ENCODE measurements at regions not wholly inside any gene's neighbourhood (a gene's known extent, or its start where the extent isn't known, plus 50 kb on each side); places are given as distances from the start of the nearest gene placed in this dataset.
A peak's percentile ranks its signal among the peaks of the same experiment; 100 is the strongest.

GRCh38 chr4:140240237-140240636 is 86.3 kb upstream of the MAML3 start:
- ATAC-seq (ENCODE audit: insufficient read depth, low FRiP score): no peak
- no peak overlapping the region for H3K27ac ChIP-seq (ENCODE audit: low read depth in 1 of 2, low read length in 1 of 2)
- TF ChIP-seq, protein P1, sequence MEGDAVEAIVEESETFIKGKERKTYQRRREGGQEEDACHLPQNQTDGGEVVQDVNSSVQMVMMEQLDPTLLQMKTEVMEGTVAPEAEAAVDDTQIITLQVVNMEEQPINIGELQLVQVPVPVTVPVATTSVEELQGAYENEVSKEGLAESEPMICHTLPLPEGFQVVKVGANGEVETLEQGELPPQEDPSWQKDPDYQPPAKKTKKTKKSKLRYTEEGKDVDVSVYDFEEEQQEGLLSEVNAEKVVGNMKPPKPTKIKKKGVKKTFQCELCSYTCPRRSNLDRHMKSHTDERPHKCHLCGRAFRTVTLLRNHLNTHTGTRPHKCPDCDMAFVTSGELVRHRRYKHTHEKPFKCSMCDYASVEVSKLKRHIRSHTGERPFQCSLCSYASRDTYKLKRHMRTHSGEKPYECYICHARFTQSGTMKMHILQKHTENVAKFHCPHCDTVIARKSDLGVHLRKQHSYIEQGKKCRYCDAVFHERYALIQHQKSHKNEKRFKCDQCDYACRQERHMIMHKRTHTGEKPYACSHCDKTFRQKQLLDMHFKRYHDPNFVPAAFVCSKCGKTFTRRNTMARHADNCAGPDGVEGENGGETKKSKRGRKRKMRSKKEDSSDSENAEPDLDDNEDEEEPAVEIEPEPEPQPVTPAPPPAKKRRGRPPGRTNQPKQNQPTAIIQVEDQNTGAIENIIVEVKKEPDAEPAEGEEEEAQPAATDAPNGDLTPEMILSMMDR (IDR thresholded peaks at IDR 0.05; ENCODE audit: control extremely low read depth, extremely low read depth): no peak
- peaks cover 5 to 39% (median 24%) of the 10 kb centered on the region in 5 donors for H3K4me1 ChIP-seq (ENCODE audit: control insufficient read depth in 5 of 5, insufficient read depth in 5 of 5, low read length in 5 of 5)
- WGBS, 2 donors: 87 to 88% methylated on average over 6 of the region's 6 CpGs
- H3K27me3 ChIP-seq (ENCODE audit: control insufficient read depth in 3 of 3, insufficient read depth in 3 of 3, low read length in 2 of 3): no peaks in the 10 kb centered on the region
- no peaks in the 10 kb centered on the region for H3K36me3 ChIP-seq (ENCODE audit: control insufficient read depth in 4 of 4, insufficient read depth in 4 of 4, low read length in 4 of 4)
- DNase-seq: no peak
- H3K9me3 ChIP-seq (ENCODE audit: control insufficient read depth in 4 of 4, insufficient read depth in 3 of 4, low read length in 3 of 4): no peaks in the 10 kb centered on the region
- H3K9ac ChIP-seq (ENCODE audit: insufficient read depth in 1 of 2, low read length in 2 of 2): no peak overlapping the region
- H3K4me3 ChIP-seq: no peak overlapping the region

GRCh38 chr4:140239311-140239710 is 85.3 kb upstream of the MAML3 start:
- H3K27ac ChIP-seq (ENCODE audit: low read depth in 1 of 2, low read length in 1 of 2): no peak overlapping the region
- no peaks in the 10 kb centered on the region for H3K9me3 ChIP-seq (ENCODE audit: control insufficient read depth in 4 of 4, insufficient read depth in 3 of 4, low read length in 3 of 4)
- ATAC-seq (ENCODE audit: insufficient read depth, low FRiP score): no peak
- H3K4me1 ChIP-seq (ENCODE audit: control insufficient read depth in 5 of 5, insufficient read depth in 5 of 5, low read length in 5 of 5): peaks cover 5 to 39% (median 24%) of the 10 kb centered on the region in 5 donors
- H3K9ac ChIP-seq (ENCODE audit: insufficient read depth in 1 of 2, low read length in 2 of 2): no peak overlapping the region
- WGBS, 2 donors: 87 to 90% methylated on average over 7 of the region's 7 CpGs
- H3K27me3 ChIP-seq (ENCODE audit: control insufficient read depth in 3 of 3, insufficient read depth in 3 of 3, low read length in 2 of 3): no peaks in the 10 kb centered on the region
- DNase-seq: peak in 2 of 3 donors; percentile 38 to 42
- H3K4me3 ChIP-seq: no peak overlapping the region
- no peaks in the 10 kb centered on the region for H3K36me3 ChIP-seq (ENCODE audit: control insufficient read depth in 4 of 4, insufficient read depth in 4 of 4, low read length in 4 of 4)
- TF ChIP-seq, protein P1 (IDR thresholded peaks at IDR 0.05; ENCODE audit: control extremely low read depth, extremely low read depth): no peak

DNA sequence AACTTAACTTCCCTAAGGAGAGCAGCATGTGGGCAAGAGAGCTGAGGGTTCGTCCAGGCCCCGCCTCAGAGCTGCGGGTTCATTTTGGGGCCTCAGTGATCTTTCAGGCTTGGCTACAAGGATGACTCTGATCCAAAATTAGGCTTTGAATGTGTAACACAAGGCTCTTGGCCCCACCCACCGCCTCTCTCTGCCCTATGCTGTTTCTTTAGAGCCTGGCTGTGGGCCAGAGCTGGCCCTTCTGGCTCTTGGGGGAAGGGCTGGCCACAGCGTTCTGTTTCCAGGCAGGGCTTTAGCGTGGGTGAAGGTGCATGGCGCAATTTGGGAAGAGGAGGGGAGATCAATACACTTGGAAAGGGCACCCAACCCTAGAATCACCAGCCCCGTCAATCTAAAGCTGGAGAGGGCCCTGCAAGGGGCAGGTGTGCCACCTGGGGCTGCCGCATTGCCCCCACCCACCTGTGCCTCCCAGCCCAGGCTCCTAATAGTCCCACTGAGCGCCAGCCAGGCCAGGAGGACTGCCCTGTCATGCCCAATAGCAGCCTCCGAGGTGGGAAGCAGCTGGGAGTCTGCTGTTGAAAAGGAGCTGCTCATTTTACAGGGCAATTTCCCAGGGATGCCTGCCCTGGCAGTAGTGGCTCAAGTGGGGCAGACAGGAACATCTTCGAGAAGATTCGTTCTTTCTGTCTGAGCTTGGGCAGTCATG is 84.5 kb upstream of the MAML3 start:
- Histone ChIP-seq H3K27ac (ENCODE audit: low read depth in 1 of 2, low read length in 1 of 2) (peak overlapping the region; percentile 85 to 89), H3K9me3 (ENCODE audit: control insufficient read depth in 4 of 4, insufficient read depth in 3 of 4, low read length in 3 of 4) (no peaks in the 10 kb centered on the region), H3K4me3 (no peak overlapping the region), H3K4me1 (ENCODE audit: control insufficient read depth in 5 of 5, insufficient read depth in 5 of 5, low read length in 5 of 5) (peaks cover 5 to 41% (median 20%) of the 10 kb centered on the region in 5 donors), H3K27me3 (ENCODE audit: control insufficient read depth in 3 of 3, insufficient read depth in 3 of 3, low read length in 2 of 3) (no peaks in the 10 kb centered on the region), H3K36me3 (ENCODE audit: control insufficient read depth in 4 of 4, insufficient read depth in 4 of 4, low read length in 4 of 4) (no peaks in the 10 kb centered on the region), H3K9ac (ENCODE audit: insufficient read depth in 1 of 2, low read length in 2 of 2) (peak overlapping the region in 1 of 2 donors; percentile 33)
- 44 to 50% methylated on average over 13 of the region's 13 CpGs for WGBS, 2 donors
- peak; percentile 87 to 95 (median 95) for DNase-seq
- TF ChIP-seq, protein P1 (IDR thresholded peaks at IDR 0.05; ENCODE audit: control extremely low read depth, extremely low read depth): no peak
- ATAC-seq (ENCODE audit: insufficient read depth, low FRiP score): peak; percentile 88

All from lung (tissue), 11 donors.